ENCODE measurements at regions not wholly inside any gene's neighbourhood (a gene's known extent, or its start where the extent isn't known, plus 50 kb on each side); places are given as distances from the start of the nearest gene placed in this dataset.

GRCh38 chr14:76954394-76955190 is 73.9 kb downstream of the IRF2BPL start:
- no peak for TF ChIP-seq POLR2A (IDR thresholded peaks at IDR 0.05)
- no peak for TF ChIP-seq CTCF (IDR thresholded peaks at IDR 0.05)

All from transverse colon (tissue), 3 donors.